ENCODE measurements at regions not wholly inside any gene's neighbourhood (a gene's known extent, or its start where the extent isn't known, plus 50 kb on each side); places are given as distances from the start of the nearest gene placed in this dataset.

DNA sequence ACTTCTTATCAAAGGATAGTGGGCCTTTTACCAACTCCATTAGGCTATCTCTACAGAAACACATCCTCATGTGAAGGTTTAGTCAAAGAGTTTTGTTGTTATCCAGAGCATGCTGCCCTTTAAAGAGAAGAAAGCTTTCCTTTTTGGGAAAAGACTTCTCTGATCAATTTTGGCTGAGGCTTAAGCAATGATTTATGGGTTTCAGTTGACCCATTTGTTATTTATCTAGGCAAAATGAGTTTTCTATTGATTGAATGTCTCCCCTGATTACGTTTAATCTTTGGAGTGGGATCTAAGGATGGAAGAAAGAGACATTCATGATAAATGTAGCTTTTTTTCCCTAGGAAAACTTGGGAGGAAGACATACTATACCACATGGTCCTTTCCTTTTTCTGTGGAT, 326.6 kb upstream of the JAG1 start:
- DNase-seq, result no peak

DNA sequence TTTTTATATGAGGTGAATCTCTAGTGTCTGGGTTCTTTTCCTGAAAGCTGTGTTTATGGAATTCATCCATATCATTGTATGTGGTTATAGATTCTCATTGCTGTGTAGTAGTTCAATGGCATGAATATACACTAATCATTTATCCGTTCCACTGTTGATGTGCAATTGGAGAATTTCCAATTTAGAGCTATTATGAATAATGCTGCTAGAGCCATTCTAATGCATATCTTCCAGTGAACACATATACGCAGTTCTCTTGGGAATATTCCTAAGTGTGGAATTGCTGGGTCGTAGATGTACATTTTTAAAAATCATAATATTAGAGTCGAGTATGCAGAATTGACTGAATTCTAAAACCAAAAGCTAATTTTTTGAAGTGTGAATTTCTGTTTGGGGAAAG, 327.5 kb upstream of the JAG1 start:
- DNase-seq, result peak; percentile 72

DNA sequence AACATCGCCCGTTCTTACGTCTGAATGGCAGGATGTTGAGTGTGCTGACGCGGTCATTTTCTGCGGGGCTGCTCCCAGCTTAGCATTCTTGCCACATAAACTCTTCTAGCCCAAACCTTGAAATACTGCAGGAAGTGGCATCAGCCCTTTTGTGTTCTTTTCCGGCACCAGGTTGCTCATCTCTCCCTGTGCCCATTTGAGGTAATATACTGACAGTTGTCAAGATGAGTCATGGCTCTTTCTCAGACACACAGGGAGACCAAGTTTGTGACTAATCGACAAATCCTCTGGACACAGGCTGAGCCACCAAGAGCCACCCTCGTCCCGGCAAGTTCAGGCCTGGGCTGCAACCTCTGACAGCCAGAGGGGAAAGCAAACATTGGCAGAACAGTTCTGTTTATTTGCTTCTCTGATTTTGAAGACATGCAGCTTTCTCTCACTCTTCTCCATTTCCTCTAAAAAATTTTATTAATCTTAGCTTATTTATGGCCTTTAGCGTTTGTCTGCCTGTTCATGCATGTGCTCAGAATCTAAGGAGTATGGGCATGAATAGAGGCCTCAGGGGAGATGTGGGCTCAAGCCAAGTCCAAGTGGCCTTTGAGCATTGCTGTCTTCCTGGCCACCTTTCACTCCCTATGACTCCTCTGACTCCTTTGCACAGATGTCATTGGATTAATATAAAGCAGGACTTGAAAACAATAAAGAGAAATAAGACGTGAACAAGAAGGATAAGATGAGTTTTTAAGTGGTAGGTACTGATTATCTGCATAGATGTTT, 328.2 kb upstream of the JAG1 start:
- DNase-seq, result peak; percentile 90

DNA sequence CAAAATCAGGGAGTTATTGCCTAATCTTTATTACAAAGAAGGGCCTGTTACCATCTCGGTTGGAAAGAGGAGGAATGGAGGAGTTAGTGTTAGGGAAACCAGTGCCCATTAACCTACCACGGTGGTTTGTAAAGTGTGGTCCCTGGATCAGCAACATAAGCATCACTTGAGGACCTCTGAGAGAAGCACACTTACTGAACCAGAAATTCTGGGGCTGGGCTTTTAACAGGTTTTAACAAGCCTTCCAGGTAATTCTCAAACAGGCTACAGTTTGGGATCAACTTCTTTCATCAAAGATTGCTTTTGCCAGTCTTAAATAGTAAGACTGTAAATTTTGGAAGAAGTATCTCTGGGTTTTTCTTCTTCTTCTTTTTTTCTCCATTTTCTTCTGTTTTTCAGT, 329.5 kb upstream of the JAG1 start:
- no peak for DNase-seq

DNA sequence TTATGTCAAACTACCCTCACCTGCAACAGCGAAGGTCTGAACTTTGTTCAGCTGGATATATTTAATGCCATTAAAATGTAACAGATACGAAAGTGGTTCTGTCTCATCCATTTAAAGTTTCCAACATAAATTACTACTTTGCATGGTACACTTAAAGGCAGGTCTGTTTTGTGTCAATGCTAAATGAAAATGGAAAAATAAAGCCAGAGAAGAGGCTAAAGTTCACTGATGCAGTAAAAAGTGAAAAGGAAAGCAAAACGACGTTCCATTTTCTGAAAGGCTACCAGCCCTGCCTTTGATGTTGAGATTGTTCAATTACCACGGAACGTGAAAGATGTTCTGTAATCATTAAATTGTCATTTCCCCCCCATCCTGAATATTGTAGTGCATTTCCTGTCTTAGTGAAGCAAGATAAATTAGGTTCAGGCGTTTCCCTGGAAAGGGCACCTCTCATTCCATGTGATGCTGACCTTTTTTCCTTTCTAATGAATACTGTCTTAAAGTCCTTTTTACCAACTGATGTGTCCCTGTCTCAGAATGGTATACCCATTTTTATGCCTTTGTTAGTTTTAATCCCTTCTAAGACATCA, 334.7 kb upstream of the JAG1 start:
- DNase-seq, result no peak

DNA sequence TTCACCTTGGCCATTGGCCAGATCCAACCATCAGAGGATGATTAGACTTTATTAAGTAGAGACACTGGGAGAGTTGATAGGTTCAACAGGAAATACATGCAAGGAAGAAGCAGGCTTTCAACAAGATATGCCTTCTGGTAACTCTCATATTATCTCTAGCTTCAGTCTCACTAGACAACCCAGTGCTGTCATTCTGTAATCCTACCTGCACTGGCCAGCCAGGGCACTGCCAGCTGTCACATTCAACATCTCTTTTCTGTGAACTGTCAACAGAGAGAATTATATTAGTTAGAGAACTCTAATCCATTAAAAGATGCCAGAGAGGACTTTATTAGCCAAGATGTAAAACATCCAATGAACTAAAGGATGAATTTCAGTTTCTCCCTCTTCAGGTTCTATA, 337.9 kb upstream of the JAG1 start:
- DNase-seq, result no peak

DNA sequence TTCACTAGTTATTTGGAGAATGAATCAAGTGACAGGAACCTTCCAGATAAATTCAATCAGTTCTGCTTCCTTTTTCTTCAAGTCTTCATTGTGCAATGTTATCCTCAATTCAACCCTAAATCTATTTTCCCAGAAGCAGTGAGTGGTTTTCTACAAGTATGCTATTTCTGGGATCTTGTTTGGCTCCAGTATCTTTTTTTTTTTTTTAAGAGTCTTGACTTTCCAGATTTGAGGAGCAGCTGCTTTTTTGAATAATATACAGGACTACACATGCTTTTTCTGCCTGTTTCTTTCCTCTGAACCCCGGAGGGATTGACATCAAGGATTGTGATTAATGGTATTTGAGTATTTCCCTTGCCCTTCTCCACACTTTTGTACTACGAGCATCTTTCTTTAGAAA, 339.2 kb upstream of the JAG1 start:
- peak; percentile 43 for DNase-seq

DNA sequence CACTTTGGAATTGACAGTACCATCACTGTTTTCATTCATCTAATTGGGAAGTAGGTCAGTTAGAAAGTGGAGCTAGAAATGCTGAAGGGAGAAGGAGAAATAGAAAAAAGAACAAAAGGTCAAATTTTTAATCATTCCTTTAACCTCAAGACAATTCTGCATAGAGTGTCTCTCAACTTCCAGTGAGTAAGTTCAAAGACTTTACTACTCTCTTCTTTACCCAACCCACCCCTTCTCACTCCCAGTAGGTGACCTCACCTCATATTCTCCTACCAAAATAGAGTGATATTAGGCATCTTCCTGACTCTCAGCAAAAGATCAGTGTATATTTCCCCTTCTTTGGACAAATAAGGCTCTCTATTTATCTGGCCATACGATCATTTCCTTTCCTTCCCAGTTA, 340.0 kb upstream of the JAG1 start:
- no peak for DNase-seq

DNA sequence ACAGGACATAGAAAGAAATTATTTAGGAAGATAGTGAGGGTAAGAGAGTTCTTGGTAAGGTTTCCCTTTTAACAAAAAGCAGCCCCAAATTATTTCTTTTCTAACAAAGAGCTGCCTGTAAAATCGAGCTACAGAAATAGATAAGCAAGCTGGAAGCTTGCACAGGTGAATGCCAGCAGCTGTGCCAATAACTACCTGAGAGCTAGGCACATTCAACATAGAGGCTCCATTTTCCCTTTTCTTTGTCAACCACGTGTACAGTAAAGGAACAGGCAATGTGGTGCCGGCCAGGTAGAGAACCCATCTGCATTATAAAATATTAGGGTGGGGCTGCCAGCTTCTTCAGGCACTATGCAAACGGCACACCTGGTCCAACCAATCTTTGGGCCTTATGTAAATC, 341.6 kb upstream of the JAG1 start:
- no peak for DNase-seq

DNA sequence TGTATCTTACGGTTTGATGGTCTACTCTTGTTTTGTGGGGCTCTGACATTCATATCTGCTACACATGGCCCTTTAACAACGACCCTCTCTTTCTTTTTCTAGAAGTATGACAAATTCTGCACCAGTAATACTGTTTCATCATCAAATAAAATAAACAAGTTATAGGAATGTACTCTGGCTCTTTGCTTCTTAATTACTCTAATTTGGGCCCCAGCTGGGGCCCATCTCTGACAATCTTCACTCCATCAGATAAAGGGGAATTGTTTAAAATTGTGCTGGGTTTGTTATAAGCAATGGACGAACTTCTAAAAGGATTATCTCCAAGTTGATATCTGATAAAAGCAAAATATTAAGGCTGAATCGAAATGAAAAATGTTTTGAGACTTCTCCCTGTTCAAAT, 343.6 kb upstream of the JAG1 start:
- no peak for DNase-seq

DNA sequence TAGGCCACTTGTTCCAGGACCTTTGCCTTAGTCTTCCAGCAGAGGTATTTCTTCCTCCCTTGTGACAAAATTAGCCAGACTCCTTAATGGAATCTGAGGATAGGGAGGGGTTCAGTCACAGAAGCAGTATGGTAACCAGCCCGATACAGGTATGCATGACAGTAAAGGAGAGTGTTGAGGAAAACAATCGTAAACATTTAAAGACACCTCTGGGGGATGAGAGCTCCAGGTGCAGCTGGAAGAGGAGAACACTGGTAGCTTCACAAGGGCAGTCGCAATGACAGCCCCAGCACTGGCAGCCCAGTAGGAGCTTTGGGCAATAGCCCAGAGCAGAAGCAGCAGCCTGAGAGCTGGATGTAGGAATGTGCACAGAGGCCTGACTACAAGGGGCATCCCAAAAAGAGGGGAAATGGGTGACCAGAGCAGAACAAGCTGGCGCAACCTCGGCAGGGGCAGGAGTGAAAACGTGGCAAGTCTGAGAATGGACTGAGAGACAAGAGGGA, 344.9 kb upstream of the JAG1 start:
- DNase-seq, result no peak

DNA sequence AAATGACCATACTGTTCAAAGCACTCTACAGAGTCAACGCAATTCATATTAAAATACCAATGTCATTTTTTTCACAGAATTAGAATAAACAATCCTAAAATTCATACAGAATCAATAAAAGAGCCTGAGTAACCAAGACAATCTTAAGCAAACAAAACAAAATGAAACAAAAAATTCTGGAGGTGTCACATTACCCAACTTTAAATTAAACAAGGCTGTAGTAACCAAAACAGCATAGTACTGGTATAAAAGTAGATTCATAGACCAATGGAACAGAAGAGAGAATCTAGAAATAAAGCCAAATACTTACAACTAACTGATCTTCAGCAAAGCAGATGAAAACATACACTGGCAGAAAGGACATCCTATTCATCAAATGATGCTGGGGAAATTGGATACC, 346.9 kb upstream of the JAG1 start:
- DNase-seq, result no peak

DNA sequence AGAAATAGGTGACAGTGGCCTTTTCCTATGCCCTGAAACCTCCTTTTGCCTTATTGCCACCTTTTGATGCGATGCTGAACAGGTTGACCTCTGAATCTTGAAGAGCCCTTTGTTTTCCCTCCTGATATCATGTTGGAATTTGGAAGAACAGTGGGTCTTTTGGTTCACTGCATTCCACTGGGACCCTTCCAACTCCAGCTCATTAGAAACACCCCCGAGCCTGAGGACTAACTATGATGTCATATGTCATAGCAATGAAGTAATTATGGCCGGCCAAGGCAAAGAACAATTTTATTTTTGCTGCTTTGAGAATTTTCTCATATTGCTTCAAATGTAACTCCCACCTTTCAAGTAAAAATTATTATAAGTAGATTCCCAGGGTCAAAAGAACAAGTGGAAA, 353.4 kb upstream of the JAG1 start:
- DNase-seq, result no peak

DNA sequence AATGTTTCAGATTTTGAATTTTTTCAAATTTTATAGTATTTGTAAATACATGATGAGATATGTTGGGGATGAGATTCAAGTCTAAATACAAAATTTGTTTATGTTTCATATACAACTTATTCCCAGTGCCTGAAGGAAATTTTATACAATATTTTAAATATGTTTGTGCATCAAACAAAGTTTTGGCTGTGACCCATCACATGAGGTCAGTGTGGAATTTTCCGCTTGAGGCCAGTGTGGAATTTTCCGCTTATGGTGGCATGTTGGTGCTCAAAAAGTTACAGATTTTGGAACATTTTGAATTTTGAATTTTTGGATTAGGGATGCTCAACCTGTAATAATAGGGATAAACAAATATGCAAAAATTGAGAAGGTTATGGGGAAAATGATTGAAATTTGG, 356.6 kb upstream of the JAG1 start:
- no peak for DNase-seq

DNA sequence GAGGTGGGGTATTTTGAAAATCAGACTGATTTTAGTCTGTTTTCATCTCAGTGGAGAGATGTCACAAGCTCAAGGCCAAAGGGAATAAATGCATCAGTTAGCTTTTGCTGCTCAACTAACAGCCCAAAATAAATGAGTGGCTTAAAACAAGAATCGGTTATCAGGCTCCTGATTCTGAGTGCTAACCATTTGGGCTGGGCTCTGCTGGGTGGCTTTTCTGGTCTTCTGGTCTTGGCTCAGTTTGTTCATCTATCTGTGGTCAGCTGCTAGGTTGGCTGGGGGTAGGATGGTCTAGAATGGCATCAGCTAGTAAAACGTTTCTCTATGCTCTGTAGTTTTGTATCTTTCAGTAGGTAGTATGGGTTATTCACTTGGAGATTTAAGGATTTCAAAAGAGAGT, 357.5 kb upstream of the JAG1 start:
- DNase-seq, result no peak

DNA sequence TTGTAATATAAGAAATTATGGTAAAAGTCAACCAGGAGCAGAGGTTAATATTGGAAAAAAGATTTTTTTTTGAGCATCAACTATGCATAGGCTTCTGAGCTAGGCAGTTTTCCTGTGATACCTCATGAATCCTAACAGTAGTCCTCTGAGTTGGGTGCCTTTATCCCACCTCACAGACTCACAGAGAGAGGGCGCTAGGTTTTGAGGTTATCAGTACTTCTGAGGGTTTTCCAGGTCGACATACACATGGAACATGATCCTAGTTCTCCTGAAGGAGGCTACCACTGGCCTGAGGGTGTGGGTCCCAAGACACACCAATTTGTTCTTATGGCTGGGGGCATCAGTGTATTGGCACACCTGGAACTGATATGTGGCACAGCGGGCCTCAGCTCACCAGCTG, 358.8 kb upstream of the JAG1 start:
- no peak for DNase-seq

DNA sequence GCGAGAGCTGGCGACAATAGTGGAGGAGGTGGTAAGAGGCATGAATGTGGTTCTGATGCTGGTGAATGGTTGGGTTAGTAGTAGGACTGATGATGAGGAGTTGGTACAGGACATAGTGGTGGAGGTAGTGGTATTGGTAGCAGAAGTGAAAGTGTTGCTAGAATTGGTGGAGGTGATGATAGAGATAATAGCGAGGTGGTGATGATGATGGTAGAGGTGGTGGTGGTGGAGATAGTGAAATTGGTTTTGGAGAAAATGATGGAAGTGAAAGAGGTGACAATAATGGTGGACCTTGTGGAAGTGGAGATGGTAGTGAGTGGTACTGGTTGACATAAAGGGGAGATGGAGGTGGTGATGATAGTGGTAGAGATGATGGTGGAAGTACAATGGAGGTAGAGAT, 360.2 kb upstream of the JAG1 start:
- no peak for DNase-seq

DNA sequence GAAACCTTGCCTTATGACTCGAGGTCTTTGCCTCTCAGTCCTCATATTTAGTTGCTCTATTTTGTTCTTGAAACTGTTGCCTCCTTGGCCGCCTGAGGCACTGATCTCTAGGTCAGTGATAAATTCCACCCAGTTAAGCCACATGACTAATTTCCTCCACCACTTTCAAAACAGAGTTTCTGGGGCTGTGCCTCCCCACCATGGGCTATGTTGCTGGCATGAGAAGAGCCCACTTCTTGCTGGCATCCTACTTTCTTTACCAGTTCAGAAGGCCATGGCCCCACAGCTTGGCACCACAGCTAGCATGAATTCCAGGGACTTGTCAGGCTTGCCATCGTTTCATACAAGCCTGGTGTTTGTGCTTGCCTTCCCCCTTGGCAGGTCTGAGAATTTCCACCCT, 361.4 kb upstream of the JAG1 start:
- DNase-seq, result no peak

DNA sequence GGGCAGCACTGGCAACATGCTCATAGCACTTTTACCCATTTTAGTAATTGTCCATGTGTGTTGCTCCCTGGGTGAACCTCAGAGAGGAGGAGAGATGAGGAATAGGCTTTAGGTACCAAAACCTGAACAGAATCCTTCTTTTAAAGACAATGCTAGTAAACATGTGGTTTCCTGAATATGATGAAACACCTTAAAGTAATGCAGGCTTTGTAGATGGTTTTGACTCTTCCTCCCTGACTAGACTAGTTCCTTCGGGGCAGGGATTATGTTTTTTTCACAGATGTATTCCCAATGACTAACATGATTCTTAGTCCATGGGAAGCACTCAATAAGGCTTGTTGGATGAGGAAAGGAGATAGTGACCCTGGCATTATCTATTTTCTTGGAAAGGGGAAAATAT, 367.6 kb upstream of the JAG1 start:
- DNase-seq, result peak; percentile 18

DNA sequence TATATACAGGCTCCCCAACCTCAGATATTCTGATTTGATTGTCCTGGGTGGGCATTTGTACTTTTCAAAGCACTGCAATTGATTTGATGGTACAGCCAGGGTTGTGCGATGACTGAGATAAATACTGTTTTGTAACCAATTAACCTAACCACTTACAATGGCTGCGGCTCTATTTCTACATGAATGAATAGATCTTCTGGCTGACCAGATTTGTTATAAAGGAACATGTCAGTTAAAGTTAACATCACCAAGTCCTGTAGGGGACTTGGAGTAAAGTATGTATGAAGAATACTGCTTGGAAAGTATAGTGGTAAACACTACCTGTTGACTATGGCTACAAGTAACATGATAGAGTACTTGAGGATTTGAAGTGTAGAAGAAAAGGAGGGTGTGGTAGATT, 369.2 kb upstream of the JAG1 start:
- no peak for DNase-seq

DNA sequence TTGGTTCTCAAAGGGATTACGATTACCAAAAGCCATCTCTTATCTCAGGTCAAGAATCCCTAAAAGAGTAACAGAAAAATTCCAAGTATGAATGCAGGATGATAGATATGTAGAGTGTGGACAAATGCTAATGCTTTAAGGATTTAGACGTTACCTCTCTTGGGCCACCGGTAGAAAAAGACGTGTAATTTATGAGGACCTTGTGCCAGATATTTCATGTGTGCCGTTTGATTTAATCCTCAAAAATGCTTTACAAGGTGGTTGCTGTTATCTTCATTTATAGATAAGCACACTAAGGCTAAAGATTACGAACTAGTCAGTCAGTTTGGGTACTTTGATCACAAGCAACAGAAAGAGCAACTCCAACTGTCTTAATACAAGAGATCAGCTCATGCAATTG, 370.8 kb upstream of the JAG1 start:
- DNase-seq, result no peak

DNA sequence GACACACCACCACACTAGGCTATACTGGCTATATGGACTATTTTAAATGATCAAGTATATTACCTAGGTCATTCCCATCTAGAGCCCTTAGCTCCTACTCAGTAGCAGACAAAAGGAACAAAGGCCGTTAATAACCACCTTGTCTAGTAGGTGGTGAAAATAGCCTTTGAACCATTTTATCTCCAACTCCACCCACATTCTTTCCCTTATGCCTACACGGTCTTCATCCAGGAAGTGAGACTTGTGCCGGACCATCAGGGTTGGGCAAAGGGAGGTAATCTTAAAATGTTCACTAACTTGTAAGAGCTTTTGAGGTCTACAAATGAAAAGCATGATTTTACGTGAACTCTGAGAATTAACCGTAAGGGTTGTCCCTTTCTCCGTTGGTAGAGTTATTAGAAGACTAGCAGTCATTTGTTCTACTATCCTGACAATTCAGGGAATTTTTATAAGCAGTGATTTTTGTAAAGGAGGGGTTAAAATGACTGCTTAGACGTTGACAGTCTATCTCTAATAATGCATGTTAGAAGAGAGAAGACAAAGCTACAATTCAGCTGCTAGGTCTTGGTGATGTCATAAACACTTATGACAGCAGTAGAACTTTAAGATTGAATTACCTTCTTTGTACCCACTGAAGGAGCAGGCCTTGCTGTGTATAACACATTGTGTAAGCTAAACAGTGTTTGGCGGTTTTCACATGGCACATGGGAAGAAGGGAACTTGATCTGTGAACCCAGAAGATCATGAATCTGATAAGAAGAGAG, 371.8 kb upstream of the JAG1 start:
- no peak for DNase-seq

DNA sequence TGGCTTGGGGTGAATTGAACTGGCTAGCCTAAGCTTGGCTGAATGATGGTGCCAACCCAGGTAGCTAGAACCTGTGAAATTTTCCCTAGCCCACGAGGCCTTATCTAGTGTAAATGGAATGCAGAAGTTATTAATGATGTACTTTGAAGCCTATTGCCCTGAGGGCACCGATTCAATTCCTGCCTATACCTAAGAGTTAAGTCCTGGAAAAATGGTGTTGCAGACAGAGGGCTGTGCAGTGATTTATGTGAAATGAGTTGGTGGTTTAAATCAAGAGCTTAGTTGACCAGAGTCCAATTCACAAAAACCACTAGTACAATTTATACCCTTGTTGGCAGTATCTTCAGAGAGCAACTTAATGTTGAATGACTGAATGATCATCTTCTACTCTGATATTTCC, 373.8 kb upstream of the JAG1 start:
- peak; percentile 46 for DNase-seq

DNA sequence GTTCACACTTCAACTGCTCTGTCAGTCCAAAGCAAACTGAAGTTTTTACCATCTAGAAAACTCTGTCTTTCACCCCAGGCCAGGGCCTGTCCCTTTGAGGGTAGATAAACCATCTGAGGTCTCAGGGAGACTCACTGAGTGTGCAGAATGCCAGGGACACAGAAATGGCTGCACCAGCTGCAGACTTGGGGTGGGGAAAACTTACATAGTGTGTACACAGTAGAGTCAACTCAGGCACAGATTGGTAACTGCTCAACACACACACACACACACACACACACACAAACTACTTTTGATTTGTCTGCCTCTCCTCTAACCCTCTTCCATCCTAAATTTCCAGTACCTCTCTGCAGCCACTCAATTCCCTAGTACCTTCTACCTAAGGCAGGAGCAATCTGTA, 374.9 kb upstream of the JAG1 start:
- DNase-seq, result no peak

All from fibroblast of skin of right biceps (primary cell).